Fibroblast of skin of back (primary cell): ENCODE measurements at regions not wholly inside any gene's neighbourhood (a gene's known extent, or its start where the extent isn't known, plus 50 kb on each side); places are given as distances from the start of the nearest gene placed in this dataset.
A peak's percentile ranks its signal among the peaks of the same experiment; 100 is the strongest.
"Not testable (repeated sequence)": the region's sequence is repeated elsewhere in the genome, so short reads cannot be mapped to it uniquely, and the experiment has no call there.

Source experiments
- DNase-seq: peaks from one replicate; pipeline ENCODE4 v3.0.0-alpha.2; 2013

- no peak for DNase-seq
Observed at GRCh38 chr14:97077687-97078086, 280.5 kb downstream of the VRK1 start.

- no peak for DNase-seq
Observed at GRCh38 chr14:97080991-97081390, 283.8 kb downstream of the VRK1 start.

GRCh38 chr14:97095269-97095668 lies 298.1 kb downstream of the VRK1 start:
- DNase-seq, result no peak

GRCh38 chr14:97097296-97097695 lies 300.1 kb downstream of the VRK1 start:
- no peak for DNase-seq

GRCh38 chr14:97100306-97100705 lies 303.1 kb downstream of the VRK1 start:
- no peak for DNase-seq

- no peak for DNase-seq
Observed at GRCh38 chr14:97101561-97101960, 304.4 kb downstream of the VRK1 start.

GRCh38 chr14:97104029-97104428 lies 306.8 kb downstream of the VRK1 start:
- no peak for DNase-seq

- no peak for DNase-seq
Observed at GRCh38 chr14:97106166-97106565, 309.0 kb downstream of the VRK1 start.

GRCh38 chr14:97106609-97107008 lies 309.4 kb downstream of the VRK1 start:
- DNase-seq, result no peak

GRCh38 chr14:97107080-97107479 lies 309.9 kb downstream of the VRK1 start:
- DNase-seq, result peak; percentile 69

- no peak for DNase-seq
Observed at GRCh38 chr14:97107760-97108159, 310.6 kb downstream of the VRK1 start.

- DNase-seq, result no peak
Observed at GRCh38 chr14:97109234-97109633, 312.1 kb downstream of the VRK1 start.

- no peak for DNase-seq
Observed at GRCh38 chr14:97113339-97113738, 316.2 kb downstream of the VRK1 start.

GRCh38 chr14:97116546-97116945 lies 319.4 kb downstream of the VRK1 start:
- DNase-seq, result no peak

- DNase-seq, result no peak
Observed at GRCh38 chr14:97117693-97118092, 320.5 kb downstream of the VRK1 start.

GRCh38 chr14:97120204-97120603 lies 323.0 kb downstream of the VRK1 start:
- no peak for DNase-seq

GRCh38 chr14:97120611-97121031 lies 323.4 kb downstream of the VRK1 start:
- no peak for DNase-seq

GRCh38 chr14:97129639-97130038 lies 332.5 kb downstream of the VRK1 start:
- DNase-seq, result no peak

GRCh38 chr14:97135847-97136246 lies 338.7 kb downstream of the VRK1 start:
- DNase-seq, result not testable (repeated sequence)

- DNase-seq, result no peak
Observed at GRCh38 chr14:97137705-97138104, 340.5 kb downstream of the VRK1 start.

- no peak for DNase-seq
Observed at GRCh38 chr14:97138801-97139200, 341.6 kb downstream of the VRK1 start.

- no peak for DNase-seq
Observed at GRCh38 chr14:97143011-97143410, 345.8 kb downstream of the VRK1 start.

GRCh38 chr14:97143456-97143855 lies 346.3 kb downstream of the VRK1 start:
- no peak for DNase-seq

GRCh38 chr14:97148021-97148420 lies 350.8 kb downstream of the VRK1 start:
- DNase-seq, result not testable (repeated sequence)

GRCh38 chr14:97149775-97150174 lies 352.6 kb downstream of the VRK1 start:
- no peak for DNase-seq

- no peak for DNase-seq
Observed at GRCh38 chr14:97153527-97153926, 356.3 kb downstream of the VRK1 start.
